ENCODE measurements at regions not wholly inside any gene's neighbourhood (a gene's known extent, or its start where the extent isn't known, plus 50 kb on each side); places are given as distances from the start of the nearest gene placed in this dataset.

DNA sequence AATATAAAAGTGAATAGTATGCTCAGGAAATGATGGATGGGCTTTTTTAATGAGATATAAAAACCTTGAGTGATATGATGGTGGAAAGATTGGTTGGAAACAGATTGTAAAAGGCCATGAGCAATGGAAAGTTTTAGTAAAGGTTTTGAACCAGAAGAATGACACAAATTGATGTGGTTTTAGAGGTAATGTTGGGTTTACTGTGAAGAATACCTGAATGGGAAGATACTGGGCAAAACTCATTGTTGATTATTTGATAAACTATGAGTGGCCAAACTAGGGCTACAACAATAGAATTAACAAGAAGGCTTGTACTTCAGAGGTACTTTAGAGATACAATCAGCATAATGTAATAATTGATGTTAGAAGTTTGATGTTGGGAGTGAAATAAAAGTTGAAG is 108.5 kb downstream of the PTGS2 start:
- TF ChIP-seq, protein P1, sequence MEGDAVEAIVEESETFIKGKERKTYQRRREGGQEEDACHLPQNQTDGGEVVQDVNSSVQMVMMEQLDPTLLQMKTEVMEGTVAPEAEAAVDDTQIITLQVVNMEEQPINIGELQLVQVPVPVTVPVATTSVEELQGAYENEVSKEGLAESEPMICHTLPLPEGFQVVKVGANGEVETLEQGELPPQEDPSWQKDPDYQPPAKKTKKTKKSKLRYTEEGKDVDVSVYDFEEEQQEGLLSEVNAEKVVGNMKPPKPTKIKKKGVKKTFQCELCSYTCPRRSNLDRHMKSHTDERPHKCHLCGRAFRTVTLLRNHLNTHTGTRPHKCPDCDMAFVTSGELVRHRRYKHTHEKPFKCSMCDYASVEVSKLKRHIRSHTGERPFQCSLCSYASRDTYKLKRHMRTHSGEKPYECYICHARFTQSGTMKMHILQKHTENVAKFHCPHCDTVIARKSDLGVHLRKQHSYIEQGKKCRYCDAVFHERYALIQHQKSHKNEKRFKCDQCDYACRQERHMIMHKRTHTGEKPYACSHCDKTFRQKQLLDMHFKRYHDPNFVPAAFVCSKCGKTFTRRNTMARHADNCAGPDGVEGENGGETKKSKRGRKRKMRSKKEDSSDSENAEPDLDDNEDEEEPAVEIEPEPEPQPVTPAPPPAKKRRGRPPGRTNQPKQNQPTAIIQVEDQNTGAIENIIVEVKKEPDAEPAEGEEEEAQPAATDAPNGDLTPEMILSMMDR (IDR thresholded peaks at IDR 0.05): no peak
- no peak for TF ChIP-seq EZH2 (IDR thresholded peaks at IDR 0.05)
- TF ChIP-seq EZH2phosphoT487 (IDR thresholded peaks at IDR 0.05): no peak

Data from neural progenitor cell (in vitro differentiated cells).